ENCODE measurements at regions not wholly inside any gene's neighbourhood (a gene's known extent, or its start where the extent isn't known, plus 50 kb on each side); places are given as distances from the start of the nearest gene placed in this dataset.
"Not testable (repeated sequence)": the region's sequence is repeated elsewhere in the genome, so short reads cannot be mapped to it uniquely, and the experiment has no call there.

- no peaks in the 10 kb centered on the region for H3K9me3 ChIP-seq (ENCODE audit: control insufficient read depth, low read length)
- H3K36me3 ChIP-seq (ENCODE audit: control insufficient read depth in 1 of 2, insufficient read depth in 2 of 2, low read length in 1 of 2) = no peaks in the 10 kb centered on the region
- ATAC-seq (ENCODE audit: low FRiP score) = no peak
- no peak overlapping the region for H3K4me3 ChIP-seq (ENCODE audit: low read length in 2 of 2)
- intact Hi-C loops (cut with DNase I) = no loop called here
- no peaks in the 10 kb centered on the region for H3K4me1 ChIP-seq (ENCODE audit: control insufficient read depth in 1 of 2, insufficient read depth in 2 of 2, low read length in 2 of 2)
- no peak for DNase-seq
- 48 to 78% methylated on average over 3 of the region's 3 CpGs for WGBS, 2 donors
- H3K27me3 ChIP-seq (ENCODE audit: control insufficient read depth in 1 of 2, insufficient read depth in 2 of 2, low read length in 1 of 2) = no peaks in the 10 kb centered on the region
- no peak overlapping the region for H3K27ac ChIP-seq (ENCODE audit: low read depth in 1 of 2, low read length in 2 of 2)
Measured at GRCh38 chrX:113804291-113804690, 779.6 kb upstream of the HTR2C start.

GRCh38 chrX:113802837-113803236 lies 781.0 kb upstream of the HTR2C start:
- no peaks in the 10 kb centered on the region for H3K9me3 ChIP-seq (ENCODE audit: control insufficient read depth, low read length)
- DNase-seq = no peak
- intact Hi-C loops (cut with DNase I) = no loop called here
- H3K27ac ChIP-seq (ENCODE audit: low read depth in 1 of 2, low read length in 2 of 2) = no peak overlapping the region
- no peaks in the 10 kb centered on the region for H3K27me3 ChIP-seq (ENCODE audit: control insufficient read depth in 1 of 2, insufficient read depth in 2 of 2, low read length in 1 of 2)
- H3K4me1 ChIP-seq (ENCODE audit: control insufficient read depth in 1 of 2, insufficient read depth in 2 of 2, low read length in 2 of 2) = no peaks in the 10 kb centered on the region
- 14 to 17% methylated on average over 4 of the region's 4 CpGs for WGBS, 2 donors
- H3K4me3 ChIP-seq (ENCODE audit: low read length in 2 of 2) = no peak overlapping the region
- no peaks in the 10 kb centered on the region for H3K36me3 ChIP-seq (ENCODE audit: control insufficient read depth in 1 of 2, insufficient read depth in 2 of 2, low read length in 1 of 2)
- no peak for ATAC-seq (ENCODE audit: low FRiP score)

- Histone ChIP-seq H3K4me1 (ENCODE audit: control insufficient read depth in 1 of 2, insufficient read depth in 2 of 2, low read length in 2 of 2) (no peaks in the 10 kb centered on the region), H3K27me3 (ENCODE audit: control insufficient read depth in 1 of 2, insufficient read depth in 2 of 2, low read length in 1 of 2) (no peaks in the 10 kb centered on the region), H3K27ac (ENCODE audit: low read depth in 1 of 2, low read length in 2 of 2) (no peak overlapping the region), H3K9me3 (ENCODE audit: control insufficient read depth, low read length) (no peaks in the 10 kb centered on the region), H3K4me3 (ENCODE audit: low read length in 2 of 2) (no peak overlapping the region), H3K36me3 (ENCODE audit: control insufficient read depth in 1 of 2, insufficient read depth in 2 of 2, low read length in 1 of 2) (no peaks in the 10 kb centered on the region)
- DNase-seq (no peak), ATAC-seq (ENCODE audit: low FRiP score) (no peak)
- intact Hi-C loops (cut with DNase I) = no loop called here
Measured at GRCh38 chrX:113800955-113801354, 782.9 kb upstream of the HTR2C start.

- no peaks in the 10 kb centered on the region for H3K4me1 ChIP-seq (ENCODE audit: control insufficient read depth in 1 of 2, insufficient read depth in 2 of 2, low read length in 2 of 2)
- H3K36me3 ChIP-seq (ENCODE audit: control insufficient read depth in 1 of 2, insufficient read depth in 2 of 2, low read length in 1 of 2) = no peaks in the 10 kb centered on the region
- intact Hi-C loops (cut with DNase I) = no loop called here
- no peaks in the 10 kb centered on the region for H3K9me3 ChIP-seq (ENCODE audit: control insufficient read depth, low read length)
- no peak for ATAC-seq (ENCODE audit: low FRiP score)
- DNase-seq = no peak
- H3K27me3 ChIP-seq (ENCODE audit: control insufficient read depth in 1 of 2, insufficient read depth in 2 of 2, low read length in 1 of 2) = no peaks in the 10 kb centered on the region
- WGBS, 2 donors = 42 to 44% methylated on average over 4 of the region's 4 CpGs
- H3K27ac ChIP-seq (ENCODE audit: low read depth in 1 of 2, low read length in 2 of 2) = no peak overlapping the region
- no peak overlapping the region for H3K4me3 ChIP-seq (ENCODE audit: low read length in 2 of 2)
Measured at GRCh38 chrX:113793563-113793962, 790.3 kb upstream of the HTR2C start.

GRCh38 chrX:113790987-113791386 lies 792.9 kb upstream of the HTR2C start:
- no peak for DNase-seq
- Histone ChIP-seq H3K27me3 (ENCODE audit: control insufficient read depth in 1 of 2, insufficient read depth in 2 of 2, low read length in 1 of 2) (no peaks in the 10 kb centered on the region), H3K4me1 (ENCODE audit: control insufficient read depth in 1 of 2, insufficient read depth in 2 of 2, low read length in 2 of 2) (no peaks in the 10 kb centered on the region), H3K4me3 (ENCODE audit: low read length in 2 of 2) (no peak overlapping the region), H3K36me3 (ENCODE audit: control insufficient read depth in 1 of 2, insufficient read depth in 2 of 2, low read length in 1 of 2) (no peaks in the 10 kb centered on the region), H3K27ac (ENCODE audit: low read depth in 1 of 2, low read length in 2 of 2) (no peak overlapping the region), H3K9me3 (ENCODE audit: control insufficient read depth, low read length) (no peaks in the 10 kb centered on the region)
- intact Hi-C loops (cut with DNase I) = no loop called here
- WGBS, 2 donors = 59 to 76% methylated on average over 1 of the region's 1 CpG
- ATAC-seq (ENCODE audit: low FRiP score) = no peak

GRCh38 chrX:113784754-113785153 lies 799.1 kb upstream of the HTR2C start:
- 61 to 71% methylated on average over 6 of the region's 6 CpGs for WGBS, 2 donors
- H3K36me3 ChIP-seq (ENCODE audit: control insufficient read depth in 1 of 2, insufficient read depth in 2 of 2, low read length in 1 of 2); H3K27ac ChIP-seq (ENCODE audit: low read depth in 1 of 2, low read length in 2 of 2); H3K9me3 ChIP-seq (ENCODE audit: control insufficient read depth, low read length); ATAC-seq (ENCODE audit: low FRiP score); H3K27me3 ChIP-seq (ENCODE audit: control insufficient read depth in 1 of 2, insufficient read depth in 2 of 2, low read length in 1 of 2); H3K4me3 ChIP-seq (ENCODE audit: low read length in 2 of 2); DNase-seq; intact Hi-C loops (cut with DNase I); H3K4me1 ChIP-seq (ENCODE audit: control insufficient read depth in 1 of 2, insufficient read depth in 2 of 2, low read length in 2 of 2): not testable (repeated sequence)

GRCh38 chrX:113770806-113771205 lies 813.1 kb upstream of the HTR2C start:
- no peak for DNase-seq
- no peak for ATAC-seq (ENCODE audit: low FRiP score)
- H3K27me3 ChIP-seq (ENCODE audit: control insufficient read depth in 1 of 2, insufficient read depth in 2 of 2, low read length in 1 of 2) = no peaks in the 10 kb centered on the region
- no peaks in the 10 kb centered on the region for H3K9me3 ChIP-seq (ENCODE audit: control insufficient read depth, low read length)
- no peak overlapping the region for H3K4me3 ChIP-seq (ENCODE audit: low read length in 2 of 2)
- H3K36me3 ChIP-seq (ENCODE audit: control insufficient read depth in 1 of 2, insufficient read depth in 2 of 2, low read length in 1 of 2) = no peaks in the 10 kb centered on the region
- H3K4me1 ChIP-seq (ENCODE audit: control insufficient read depth in 1 of 2, insufficient read depth in 2 of 2, low read length in 2 of 2) = no peaks in the 10 kb centered on the region
- intact Hi-C loops (cut with DNase I) = no loop called here
- 20 to 52% methylated on average over 2 of the region's 2 CpGs for WGBS, 2 donors
- no peak overlapping the region for H3K27ac ChIP-seq (ENCODE audit: low read depth in 1 of 2, low read length in 2 of 2)

GRCh38 chrX:113770071-113770470 lies 813.8 kb upstream of the HTR2C start:
- Histone ChIP-seq H3K4me3 (ENCODE audit: low read length in 2 of 2) (no peak overlapping the region), H3K27me3 (ENCODE audit: control insufficient read depth in 1 of 2, insufficient read depth in 2 of 2, low read length in 1 of 2) (no peaks in the 10 kb centered on the region), H3K36me3 (ENCODE audit: control insufficient read depth in 1 of 2, insufficient read depth in 2 of 2, low read length in 1 of 2) (no peaks in the 10 kb centered on the region), H3K4me1 (ENCODE audit: control insufficient read depth in 1 of 2, insufficient read depth in 2 of 2, low read length in 2 of 2) (no peaks in the 10 kb centered on the region), H3K9me3 (ENCODE audit: control insufficient read depth, low read length) (no peaks in the 10 kb centered on the region), H3K27ac (ENCODE audit: low read depth in 1 of 2, low read length in 2 of 2) (no peak overlapping the region)
- intact Hi-C loops (cut with DNase I) = no loop called here
- 66 to 68% methylated on average over 4 of the region's 4 CpGs for WGBS, 2 donors
- DNase-seq (no peak), ATAC-seq (ENCODE audit: low FRiP score) (no peak)

- Histone ChIP-seq H3K9me3 (ENCODE audit: control insufficient read depth, low read length) (no peaks in the 10 kb centered on the region), H3K36me3 (ENCODE audit: control insufficient read depth in 1 of 2, insufficient read depth in 2 of 2, low read length in 1 of 2) (no peaks in the 10 kb centered on the region), H3K4me1 (ENCODE audit: control insufficient read depth in 1 of 2, insufficient read depth in 2 of 2, low read length in 2 of 2) (no peaks in the 10 kb centered on the region), H3K27me3 (ENCODE audit: control insufficient read depth in 1 of 2, insufficient read depth in 2 of 2, low read length in 1 of 2) (no peaks in the 10 kb centered on the region), H3K27ac (ENCODE audit: low read depth in 1 of 2, low read length in 2 of 2) (no peak overlapping the region), H3K4me3 (ENCODE audit: low read length in 2 of 2) (no peak overlapping the region)
- WGBS, 2 donors = 47 to 68% methylated on average over 2 of the region's 2 CpGs
- no peak for DNase-seq
- ATAC-seq (ENCODE audit: low FRiP score) = no peak
- intact Hi-C loops (cut with DNase I) = no loop called here
Measured at GRCh38 chrX:113759422-113759821, 824.5 kb upstream of the HTR2C start.
